Cardiac fibroblast (primary cell): ENCODE measurements at regions not wholly inside any gene's neighbourhood (a gene's known extent, or its start where the extent isn't known, plus 50 kb on each side); places are given as distances from the start of the nearest gene placed in this dataset.
"Not testable (repeated sequence)": the region's sequence is repeated elsewhere in the genome, so short reads cannot be mapped to it uniquely, and the experiment has no call there.

Experiments
- DNase-seq, 2 donors: peaks; one replicate each; pipeline versions ENCODE4 v3.0.0 to v3.0.0-alpha.2; 2010; ENCODE audit warnings: low read depth in 2 of 2
- H3K4me3 ChIP-seq, 2 donors: replicated peaks in 1 of 2; 1 replicate in 1 of 2; 2 replicates in 1 of 2; pipeline ENCODE4 v1.5.1; 2011; ENCODE audit warnings: low read depth in 2 of 2, low read length in 2 of 2, mild to moderate bottlenecking in 2 of 2, moderate library complexity in 1 of 2
- TF ChIP-seq, protein P1 (sequence below): IDR thresholded peaks from one replicate; pipeline ENCODE4 v1.5.1; 2011; ENCODE audit warnings: low read depth, mild to moderate bottlenecking, low read length, inconsistent platforms

DNA sequence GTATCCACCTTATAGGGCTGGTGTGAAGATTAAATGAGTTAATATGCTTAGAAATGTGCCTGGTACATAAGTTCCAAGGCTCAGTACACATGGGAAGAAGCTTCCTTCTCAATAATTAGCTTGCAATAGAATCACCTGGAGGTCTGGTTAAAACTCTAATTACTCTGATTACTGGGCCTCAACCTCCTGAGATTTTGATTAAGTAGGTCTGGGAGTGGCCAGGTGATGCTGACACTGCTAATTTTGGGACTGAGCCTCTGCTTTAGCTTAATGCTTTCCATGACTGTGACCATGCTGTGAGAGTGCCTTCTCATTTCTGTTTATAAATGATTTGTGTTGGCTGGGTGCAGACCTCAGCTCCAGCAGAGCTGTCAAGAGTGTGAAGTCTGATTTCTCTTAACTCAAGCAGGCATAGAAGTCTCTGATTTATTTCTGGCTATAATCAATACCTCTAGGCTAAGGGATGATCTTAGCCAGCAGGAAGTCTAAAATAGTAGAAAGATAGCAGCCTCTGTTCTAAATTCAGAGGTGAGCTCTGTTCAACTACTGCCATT lies 85.3 kb upstream of the ZNF608 start:
- no peak overlapping the region for H3K4me3 ChIP-seq
- TF ChIP-seq, protein P1, sequence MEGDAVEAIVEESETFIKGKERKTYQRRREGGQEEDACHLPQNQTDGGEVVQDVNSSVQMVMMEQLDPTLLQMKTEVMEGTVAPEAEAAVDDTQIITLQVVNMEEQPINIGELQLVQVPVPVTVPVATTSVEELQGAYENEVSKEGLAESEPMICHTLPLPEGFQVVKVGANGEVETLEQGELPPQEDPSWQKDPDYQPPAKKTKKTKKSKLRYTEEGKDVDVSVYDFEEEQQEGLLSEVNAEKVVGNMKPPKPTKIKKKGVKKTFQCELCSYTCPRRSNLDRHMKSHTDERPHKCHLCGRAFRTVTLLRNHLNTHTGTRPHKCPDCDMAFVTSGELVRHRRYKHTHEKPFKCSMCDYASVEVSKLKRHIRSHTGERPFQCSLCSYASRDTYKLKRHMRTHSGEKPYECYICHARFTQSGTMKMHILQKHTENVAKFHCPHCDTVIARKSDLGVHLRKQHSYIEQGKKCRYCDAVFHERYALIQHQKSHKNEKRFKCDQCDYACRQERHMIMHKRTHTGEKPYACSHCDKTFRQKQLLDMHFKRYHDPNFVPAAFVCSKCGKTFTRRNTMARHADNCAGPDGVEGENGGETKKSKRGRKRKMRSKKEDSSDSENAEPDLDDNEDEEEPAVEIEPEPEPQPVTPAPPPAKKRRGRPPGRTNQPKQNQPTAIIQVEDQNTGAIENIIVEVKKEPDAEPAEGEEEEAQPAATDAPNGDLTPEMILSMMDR = no peak
- DNase-seq = no peak

DNA sequence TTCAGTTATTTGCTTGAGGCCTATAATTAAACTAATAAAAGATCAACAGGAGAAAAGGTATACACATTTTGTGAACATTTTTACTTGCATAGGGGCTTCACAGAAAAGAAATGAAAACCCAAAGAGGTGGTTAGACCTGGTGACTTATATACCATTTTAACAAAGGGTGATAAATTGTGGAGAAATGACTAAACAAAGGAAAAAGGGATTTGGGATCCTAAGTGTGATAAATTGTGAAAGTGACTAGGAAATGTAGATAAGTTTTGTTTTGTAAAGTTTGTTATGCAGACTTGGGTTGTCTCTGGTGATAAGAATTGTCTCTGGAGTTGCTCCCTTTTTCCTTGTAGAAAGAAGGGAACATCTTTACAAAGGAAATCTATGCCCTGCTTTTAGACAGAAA lies 86.1 kb upstream of the ZNF608 start:
- TF ChIP-seq, protein P1 = no peak
- no peak overlapping the region for H3K4me3 ChIP-seq
- DNase-seq = no peak

DNA sequence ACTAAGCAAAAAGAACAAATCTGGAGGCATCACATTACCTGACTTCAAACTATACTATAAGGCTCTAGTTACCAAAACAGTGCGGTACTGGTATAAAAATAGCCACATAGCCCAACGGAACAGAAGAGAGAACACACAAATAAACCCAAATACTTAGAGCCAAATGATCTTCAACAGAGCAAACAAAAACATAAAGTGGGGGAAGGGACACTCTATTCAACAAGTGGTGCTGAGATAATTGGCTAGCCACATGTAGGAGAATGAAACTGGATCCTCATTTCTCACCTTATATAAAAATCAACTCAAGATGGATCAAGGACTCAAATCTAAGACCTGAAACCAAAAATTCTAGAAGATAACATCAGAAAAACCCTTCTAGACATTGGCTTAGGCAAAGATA lies 89.9 kb upstream of the ZNF608 start:
- H3K4me3 ChIP-seq, DNase-seq: not testable (repeated sequence)

DNA sequence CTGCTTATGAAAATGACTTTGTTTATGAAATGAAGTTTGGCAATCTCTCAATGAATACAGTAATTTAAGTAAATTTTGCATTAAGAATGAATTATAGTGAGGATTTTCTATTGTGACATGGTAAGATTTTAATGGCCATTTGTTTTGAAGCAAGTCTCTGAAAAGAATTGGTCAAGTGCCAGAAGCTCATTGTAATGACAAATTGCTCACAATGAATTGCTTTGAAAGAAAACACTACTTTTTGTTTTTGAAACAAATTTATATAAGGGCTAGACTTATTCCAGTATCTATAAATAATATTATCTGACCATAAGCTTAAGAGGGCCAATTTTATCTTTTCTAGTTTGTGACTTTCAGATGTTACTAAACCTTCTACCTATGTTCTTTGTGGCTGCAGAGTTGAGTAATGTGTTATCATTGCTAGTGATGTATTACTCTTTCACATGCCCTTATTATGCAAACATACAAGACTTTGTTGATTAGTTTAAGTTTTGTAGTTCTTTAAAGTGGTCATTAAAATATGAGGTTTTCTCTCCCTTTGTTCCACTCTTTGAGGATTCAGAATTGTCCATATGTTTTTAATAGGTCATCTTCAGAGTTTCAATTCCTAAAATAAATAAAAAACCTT lies 93.0 kb upstream of the ZNF608 start:
- H3K4me3 ChIP-seq = no peak overlapping the region
- peak; percentile 45 to 48 for DNase-seq
- TF ChIP-seq, protein P1 = no peak

DNA sequence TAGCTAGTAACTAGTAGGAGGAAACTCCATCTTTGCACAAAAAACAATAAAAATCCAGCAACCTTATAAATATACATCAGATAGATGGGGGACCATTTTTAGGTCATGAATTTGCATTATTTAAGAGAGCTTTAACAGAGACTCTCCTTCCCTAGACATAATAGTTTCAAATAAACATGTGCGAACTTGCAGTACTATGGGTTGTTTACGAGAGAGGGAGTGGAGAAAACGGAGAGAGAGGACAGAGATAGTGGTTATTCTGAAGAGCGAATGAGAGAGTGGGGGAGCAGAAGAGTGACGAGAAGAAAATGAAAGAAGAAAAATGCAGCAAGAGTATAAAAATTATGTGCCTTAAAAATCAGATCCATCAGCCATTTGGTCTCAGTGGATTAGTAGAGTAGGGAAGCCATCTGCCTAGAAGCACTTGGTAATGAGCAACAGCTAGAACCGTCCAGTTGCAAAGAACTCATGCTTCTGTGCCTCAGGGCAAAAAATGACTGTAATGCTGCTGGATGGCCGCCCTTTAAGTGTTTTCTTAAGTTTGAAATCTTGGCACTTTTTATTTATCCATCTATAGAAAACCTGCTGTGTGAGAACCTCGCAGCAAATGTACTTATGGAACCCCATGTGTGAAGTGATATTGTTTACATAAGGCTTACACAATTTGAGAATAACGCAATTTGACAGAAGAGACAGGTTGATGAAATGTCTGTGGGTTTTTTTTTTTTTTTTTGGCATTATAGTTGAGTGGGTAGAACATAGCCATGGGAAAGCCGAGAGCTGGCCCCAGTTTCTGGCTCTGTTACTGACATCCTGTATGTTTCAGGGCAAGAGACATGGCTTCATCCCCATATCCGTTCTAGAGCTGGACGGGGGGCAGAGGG lies 95.6 kb upstream of the ZNF608 start:
- TF ChIP-seq, protein P1 = no peak
- H3K4me3 ChIP-seq = no peak overlapping the region
- peak in 1 of 2 donors; percentile 66 for DNase-seq

DNA sequence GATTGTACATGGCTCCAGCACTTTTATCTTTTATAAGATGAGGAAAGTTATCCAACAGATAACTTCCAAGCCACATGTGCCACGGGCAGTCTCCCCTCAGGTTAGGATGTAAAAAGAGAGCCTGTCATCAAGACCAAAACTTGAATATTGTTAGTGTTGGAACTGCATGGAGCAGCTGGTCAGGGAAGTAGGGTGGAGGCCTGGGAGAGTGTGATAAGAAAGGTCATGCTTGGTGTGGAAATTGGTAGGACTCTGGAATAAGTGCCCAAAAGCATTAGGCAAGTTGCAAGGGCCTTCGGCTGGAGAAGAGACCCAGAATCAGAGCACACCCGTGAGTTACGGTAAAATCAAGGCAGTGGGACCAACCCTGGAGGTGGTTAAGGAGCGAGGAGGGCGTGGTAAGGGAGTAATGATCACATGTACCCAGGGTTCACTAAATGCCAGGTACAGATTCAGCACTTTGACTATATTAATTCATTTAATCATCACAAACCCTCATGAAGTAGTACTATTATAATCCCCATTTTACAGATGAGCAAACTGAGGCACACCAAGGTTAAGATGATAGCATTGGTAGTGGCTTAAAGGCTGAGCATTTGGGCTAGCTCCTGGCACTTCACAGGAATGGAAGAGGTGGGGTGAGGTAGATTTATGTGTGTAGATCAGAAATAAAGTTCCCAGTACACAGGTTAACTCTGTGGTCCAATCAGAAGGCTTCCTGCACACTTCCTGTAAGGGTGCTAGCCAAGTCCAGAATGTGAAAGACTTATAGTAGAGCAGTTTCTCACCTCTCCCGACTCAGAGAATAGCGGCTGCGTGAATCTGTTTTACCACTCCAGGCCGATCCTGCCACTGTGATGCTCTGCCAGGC lies 96.5 kb upstream of the ZNF608 start:
- TF ChIP-seq, protein P1 = no peak
- peak in 1 of 2 donors; percentile 33 for DNase-seq
- H3K4me3 ChIP-seq = no peak overlapping the region
